D341Med (cell line): ENCODE measurements at regions not wholly inside any gene's neighbourhood (a gene's known extent, or its start where the extent isn't known, plus 50 kb on each side); places are given as distances from the start of the nearest gene placed in this dataset.
"Not testable (repeated sequence)": the region's sequence is repeated elsewhere in the genome, so short reads cannot be mapped to it uniquely, and the experiment has no call there.

ENCODE experiments used
- DNase-seq: peaks from one replicate; pipeline ENCODE4 v3.0.0; 2012; ENCODE audit warnings: low spot score

GRCh38 chr21:20783611-20784010 is 214.6 kb upstream of the NCAM2 start:
- DNase-seq: no peak

- DNase-seq: no peak
These were observed 208.3 kb upstream of the NCAM2 start for GRCh38 chr21:20789729-20790500.

GRCh38 chr21:20800106-20800505 is 198.1 kb upstream of the NCAM2 start:
- no peak for DNase-seq

- DNase-seq: no peak
These were observed 196.0 kb upstream of the NCAM2 start for GRCh38 chr21:20802201-20802600.

GRCh38 chr21:20802631-20803260 is 195.5 kb upstream of the NCAM2 start:
- DNase-seq: no peak

GRCh38 chr21:20811702-20812101 is 186.5 kb upstream of the NCAM2 start:
- no peak for DNase-seq

- DNase-seq: no peak
These were observed 184.1 kb upstream of the NCAM2 start for GRCh38 chr21:20814090-20814489.

GRCh38 chr21:20822666-20823065 is 175.5 kb upstream of the NCAM2 start:
- DNase-seq: no peak

- DNase-seq: no peak
These were observed 145.3 kb upstream of the NCAM2 start for GRCh38 chr21:20852866-20853265.

GRCh38 chr21:20856926-20857325 is 141.3 kb upstream of the NCAM2 start:
- no peak for DNase-seq

- DNase-seq: no peak
These were observed 124.0 kb upstream of the NCAM2 start for GRCh38 chr21:20874202-20874601.

GRCh38 chr21:20875742-20876141 is 122.5 kb upstream of the NCAM2 start:
- peak; percentile 18 for DNase-seq

GRCh38 chr21:20877976-20878375 is 120.2 kb upstream of the NCAM2 start:
- no peak for DNase-seq

GRCh38 chr21:20882462-20883407 is 115.5 kb upstream of the NCAM2 start:
- peak; percentile 57 for DNase-seq

GRCh38 chr21:20883408-20883800 is 114.8 kb upstream of the NCAM2 start:
- DNase-seq: no peak

GRCh38 chr21:20902511-20902910 is 95.7 kb upstream of the NCAM2 start:
- no peak for DNase-seq

GRCh38 chr21:20902998-20903397 is 95.2 kb upstream of the NCAM2 start:
- no peak for DNase-seq

GRCh38 chr21:20927555-20927954 is 70.7 kb upstream of the NCAM2 start:
- DNase-seq: not testable (repeated sequence)

GRCh38 chr21:20942523-20942922 is 55.7 kb upstream of the NCAM2 start:
- DNase-seq: no peak

GRCh38 chr21:20943561-20943997 is 54.6 kb upstream of the NCAM2 start:
- DNase-seq: no peak

- DNase-seq: no peak
These were observed 54.1 kb upstream of the NCAM2 start for GRCh38 chr21:20944139-20944538.

- no peak for DNase-seq
These were observed 51.5 kb upstream of the NCAM2 start for GRCh38 chr21:20946701-20947100.
